ENCODE measurements at regions not wholly inside any gene's neighbourhood (a gene's known extent, or its start where the extent isn't known, plus 50 kb on each side); places are given as distances from the start of the nearest gene placed in this dataset.

- no peak for TF ChIP-seq GLMP (CRISPR knock-in tag; IDR thresholded peaks at IDR 0.05; ENCODE audit: borderline replicate concordance)
- 0 out of 2 replicates have a peak, but pooled peaks have one; percentile 14 for TF ChIP-seq BCL3 (CRISPR knock-in tag; IDR thresholded peaks at IDR 0.05)
- no peak for TF ChIP-seq ZNF629 (CRISPR knock-in tag; conservative IDR thresholded peaks at IDR 0.05)
- TF ChIP-seq MYPOP (CRISPR knock-in tag; IDR thresholded peaks at IDR 0.05) = peak; percentile 71; the same call in 1 of the 2 replicates
- no peak; the same call in 1 of the 2 replicates for TF ChIP-seq TEAD2 (CRISPR knock-in tag; IDR thresholded peaks at IDR 0.05)
- peak; percentile 73; the same call in 1 of the 2 replicates for TF ChIP-seq TCF7L2 (IDR thresholded peaks at IDR 0.05; ENCODE audit: low read depth, low read length)
- TF ChIP-seq AKAP8 (CRISPR knock-in tag; IDR thresholded peaks at IDR 0.05) = no peak; the same call in 1 of the 2 replicates
- no peak for TF ChIP-seq PREB (CRISPR knock-in tag; IDR thresholded peaks at IDR 0.05)
- TF ChIP-seq MED1 (CRISPR knock-in tag; IDR thresholded peaks at IDR 0.05) = peak; percentile 99
- no peak for TF ChIP-seq DNMT3B (CRISPR knock-in tag; conservative IDR thresholded peaks at IDR 0.05)
- TF ChIP-seq ZNF570 (CRISPR knock-in tag; IDR thresholded peaks at IDR 0.05; ENCODE audit: borderline replicate concordance) = no peak
- TF ChIP-seq SOX6 (IDR thresholded peaks at IDR 0.05) = no peak
- TF ChIP-seq SOX6 (CRISPR knock-in tag; IDR thresholded peaks at IDR 0.05) = peak; percentile 95
- TF ChIP-seq HMG20A (CRISPR knock-in tag; IDR thresholded peaks at IDR 0.05; ENCODE audit: borderline replicate concordance) = peak; percentile 97
- no peak for TF ChIP-seq FOXM1 (CRISPR knock-in tag; IDR thresholded peaks at IDR 0.05)
- TF ChIP-seq UBTF (CRISPR knock-in tag; IDR thresholded peaks at IDR 0.05) = peak; percentile 52
- no peak for TF ChIP-seq ZNF549 (CRISPR knock-in tag; IDR thresholded peaks at IDR 0.05)
- peak; percentile 90; the same call in 1 of the 2 replicates for TF ChIP-seq THRA (CRISPR knock-in tag; IDR thresholded peaks at IDR 0.05; ENCODE audit: borderline replicate concordance)
- peak; percentile 96 for TF ChIP-seq SKI (IDR thresholded peaks at IDR 0.05; ENCODE audit: partially characterized antibody)
- no peak for TF ChIP-seq CAMTA2 (CRISPR knock-in tag; IDR thresholded peaks at IDR 0.05; ENCODE audit: borderline replicate concordance)
- TF ChIP-seq PCBP1 (IDR thresholded peaks at IDR 0.05; ENCODE audit: borderline replicate concordance, low read depth, low read length) = no peak
- no peak for TF ChIP-seq TP53 (CRISPR knock-in tag; conservative IDR thresholded peaks at IDR 0.05)
Observed at GRCh38 chr14:101288436-101289229, 272.7 kb upstream of the DIO3 start (continued).
